ENCODE measurements at regions not wholly inside any gene's neighbourhood (a gene's known extent, or its start where the extent isn't known, plus 50 kb on each side); places are given as distances from the start of the nearest gene placed in this dataset.

GRCh38 chr13:63900406-63900805 is 2484.8 kb upstream of the PCDH20 start:
- TF ChIP-seq EZH2 (IDR thresholded peaks at IDR 0.05; ENCODE audit: borderline replicate concordance) = no peak
- no peak for TF ChIP-seq CTCF (IDR thresholded peaks at IDR 0.05; ENCODE audit: poor library complexity)

All from hepatocyte (in vitro differentiated cells).